HG03097 (cell line): ENCODE measurements at regions not wholly inside any gene's neighbourhood (a gene's known extent, or its start where the extent isn't known, plus 50 kb on each side); places are given as distances from the start of the nearest gene placed in this dataset.
"Not testable (repeated sequence)": the region's sequence is repeated elsewhere in the genome, so short reads cannot be mapped to it uniquely, and the experiment has no call there.

Source experiments
- ATAC-seq: cut with Tn5 transposase; IDR thresholded peaks from one replicate; pipeline ENCODE4 v1.9.1; 2021; ENCODE audit not compliant: unreplicated experiment, low FRiP score

- ATAC-seq = no peak
Observed at GRCh38 chr13:76668716-76669115, 217.5 kb downstream of the KCTD12 start.

GRCh38 chr13:76668141-76668540, 218.1 kb downstream of the KCTD12 start:
- no peak for ATAC-seq

DNA sequence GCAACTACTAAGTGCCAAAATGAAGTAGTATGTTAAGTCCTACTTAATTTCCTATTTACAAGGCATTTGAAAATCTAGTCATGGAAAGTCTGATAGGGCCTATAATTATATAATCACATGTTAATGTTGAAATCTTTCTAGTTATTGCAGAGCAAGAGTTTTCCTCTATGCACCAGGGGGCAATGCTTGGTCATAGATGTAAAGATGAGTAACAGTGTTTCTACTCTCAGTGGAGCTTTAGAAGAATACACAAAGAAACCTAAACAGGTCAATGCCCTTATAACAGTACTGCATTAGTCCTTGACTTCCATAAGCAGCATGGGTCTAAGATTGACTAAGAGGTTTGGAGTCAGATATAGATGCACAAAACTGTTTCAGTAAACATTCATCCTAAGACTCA, 218.7 kb downstream of the KCTD12 start:
- no peak for ATAC-seq

DNA sequence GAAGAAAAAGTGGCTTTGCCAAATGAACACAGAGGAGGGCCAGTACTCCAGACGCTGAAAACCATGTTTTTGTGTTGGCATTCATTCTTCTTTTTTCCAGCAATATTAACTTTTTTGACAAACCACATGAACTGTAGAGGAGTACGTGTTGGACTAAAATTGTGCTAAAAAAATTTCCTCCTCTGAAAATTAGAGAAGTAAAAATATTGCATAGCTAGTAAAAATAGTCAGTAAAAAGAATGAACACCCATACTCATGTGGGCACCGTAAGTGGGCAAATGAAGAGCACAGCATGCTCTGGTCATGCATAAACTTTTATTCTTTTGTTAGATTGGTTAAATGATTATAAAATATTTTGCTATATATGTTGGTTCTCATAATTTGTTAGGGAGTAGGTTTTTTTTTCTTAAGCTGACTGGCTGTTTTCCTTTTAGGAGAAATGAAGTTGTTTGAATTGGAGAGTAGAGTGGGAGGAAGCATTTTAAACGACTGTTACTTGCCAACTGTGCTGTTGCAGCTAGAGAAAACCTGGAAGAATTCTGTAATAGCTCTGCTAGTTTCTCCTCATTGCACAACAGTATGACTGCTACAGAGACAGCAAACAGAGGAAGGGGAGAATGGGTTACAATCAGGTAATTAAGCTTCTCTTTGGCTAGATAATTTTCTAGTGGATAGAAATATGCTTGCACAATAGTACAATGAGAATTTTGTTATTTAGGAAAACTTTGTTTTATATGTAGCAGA, 222.4 kb downstream of the KCTD12 start:
- no peak for ATAC-seq

DNA sequence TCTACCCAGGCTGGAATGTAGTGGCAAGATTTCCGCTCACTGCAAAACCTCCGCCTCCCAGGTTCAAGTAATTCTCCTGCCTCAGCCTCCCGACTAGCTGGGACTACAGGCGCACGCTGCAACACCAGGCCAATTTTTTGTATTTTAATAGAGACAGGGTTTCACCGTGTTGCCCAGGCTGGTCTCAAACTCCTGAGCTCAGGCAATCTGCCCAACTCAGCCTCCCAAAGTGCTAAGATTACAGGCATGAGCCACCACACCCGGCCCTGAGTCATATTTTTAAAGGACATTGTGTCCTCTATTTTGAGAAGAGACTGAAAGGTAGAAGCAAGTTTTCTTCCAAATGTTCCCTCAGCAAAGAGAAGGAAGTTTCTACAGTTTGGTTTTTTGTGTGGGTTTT, 227.1 kb downstream of the KCTD12 start:
- not testable (repeated sequence) for ATAC-seq

GRCh38 chr13:76656500-76656899, 229.7 kb downstream of the KCTD12 start:
- ATAC-seq = no peak

GRCh38 chr13:76656056-76656455, 230.1 kb downstream of the KCTD12 start:
- no peak for ATAC-seq

DNA sequence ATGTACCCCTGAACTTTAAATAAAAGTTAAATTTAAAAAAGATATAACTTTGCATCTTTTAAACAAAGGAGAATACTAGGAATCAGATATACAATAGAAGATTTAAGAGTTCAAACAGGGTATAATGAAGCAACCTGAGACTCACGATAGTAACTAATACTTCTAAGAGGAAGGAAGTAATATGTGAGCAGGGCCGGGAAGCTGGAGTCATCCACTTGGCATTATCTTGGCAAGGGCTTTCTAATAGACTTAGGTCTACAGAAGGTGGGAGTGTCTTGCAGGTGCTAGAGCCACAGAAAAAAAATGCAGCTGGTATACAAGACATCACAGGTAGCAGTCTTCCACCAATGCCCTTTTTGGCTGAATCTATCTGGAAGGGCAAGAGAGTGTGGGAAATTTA, 231.9 kb downstream of the KCTD12 start:
- no peak for ATAC-seq

DNA sequence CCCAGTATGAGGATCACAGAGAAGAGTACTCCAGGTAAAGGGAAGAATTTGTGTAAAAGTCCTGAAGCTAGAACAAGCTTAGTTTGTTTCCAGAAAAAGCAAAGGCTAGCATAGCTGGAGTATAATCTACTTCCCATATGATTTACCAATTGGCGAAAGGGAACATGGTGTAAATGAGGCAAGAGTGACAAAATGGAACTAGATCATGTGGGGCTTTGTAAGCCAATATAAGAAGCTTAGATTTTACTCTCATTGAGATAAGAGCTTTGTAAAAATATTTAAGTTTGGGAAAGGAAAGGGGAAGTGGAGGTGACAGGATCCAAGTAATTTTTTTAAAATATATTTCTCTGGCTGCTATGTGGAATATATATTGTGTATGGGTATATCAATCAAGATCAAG, 234.9 kb downstream of the KCTD12 start:
- ATAC-seq = no peak

DNA sequence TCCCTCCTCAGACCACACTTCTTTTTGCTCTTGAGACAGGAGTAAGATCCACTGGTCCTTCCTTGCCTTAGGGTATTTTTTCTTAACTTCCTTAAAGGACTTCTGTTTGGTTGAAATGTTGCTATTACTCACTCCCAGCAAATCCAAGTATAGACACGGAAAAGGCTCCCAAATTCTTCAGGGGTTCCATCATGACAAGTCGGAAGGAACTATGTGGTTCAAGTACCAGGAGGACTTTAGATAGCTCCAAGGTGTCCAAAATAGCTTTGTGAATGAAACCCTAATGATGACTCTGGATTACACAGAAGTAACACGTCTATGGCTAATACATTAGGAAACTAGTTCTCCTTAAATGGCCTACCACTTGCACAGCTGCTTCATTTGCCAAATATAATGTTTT, 238.7 kb downstream of the KCTD12 start:
- ATAC-seq = no peak

DNA sequence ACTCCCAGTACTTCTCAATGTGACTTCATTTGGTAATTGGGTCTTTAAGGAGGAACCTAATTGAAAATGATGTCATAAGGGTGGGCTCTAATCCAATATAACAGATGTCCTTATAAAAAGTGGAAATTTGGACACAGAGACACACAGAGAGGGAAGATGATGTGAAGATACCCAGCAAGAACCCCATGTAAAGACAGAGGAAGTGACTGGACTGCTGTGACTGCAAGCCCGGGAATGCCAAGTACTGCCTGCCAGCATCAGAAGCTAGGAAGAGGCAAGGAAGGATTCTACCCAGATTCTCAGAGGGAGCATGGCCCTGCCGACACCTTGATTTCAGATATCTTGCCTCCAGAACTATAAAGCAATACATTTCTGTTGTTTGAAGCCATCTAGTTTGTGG, 239.3 kb downstream of the KCTD12 start:
- ATAC-seq = no peak

GRCh38 chr13:76645632-76646031, 240.6 kb downstream of the KCTD12 start:
- no peak for ATAC-seq

DNA sequence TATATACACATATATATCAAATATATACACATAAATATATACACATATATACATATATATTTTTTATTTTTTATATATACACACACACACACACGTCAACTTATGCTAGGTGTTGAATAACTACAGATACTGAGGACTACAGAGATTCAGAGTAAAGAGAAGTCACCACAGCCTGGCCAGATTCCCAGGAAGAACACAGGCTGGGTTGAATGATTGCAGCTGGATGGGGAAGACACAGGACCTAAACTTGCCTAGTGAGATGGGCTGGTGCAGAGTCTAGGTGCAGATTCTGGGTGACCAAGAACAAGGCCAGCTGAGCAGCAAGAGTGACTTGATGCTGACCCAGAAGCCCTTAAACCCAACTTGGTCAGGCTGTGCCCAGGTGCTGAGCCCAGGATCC, 241.3 kb downstream of the KCTD12 start:
- no peak for ATAC-seq

DNA sequence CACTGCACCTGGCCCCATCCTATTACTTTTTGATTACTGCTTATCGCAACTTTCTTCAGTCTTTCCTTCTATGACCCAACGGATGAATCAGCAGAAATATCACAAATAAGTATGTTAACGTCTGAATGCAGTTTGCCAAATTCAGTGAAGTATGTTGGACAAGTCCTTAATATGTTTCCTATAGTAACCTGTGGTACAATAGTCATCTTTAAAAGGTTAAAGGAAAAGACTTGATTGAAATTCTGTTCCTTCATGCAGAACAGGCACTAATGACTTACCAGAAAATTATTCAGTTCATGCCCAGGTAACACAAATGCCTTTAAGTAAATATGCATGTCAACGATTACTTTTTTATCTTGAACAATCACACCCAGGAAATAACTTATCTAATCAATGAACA, 242.6 kb downstream of the KCTD12 start:
- no peak for ATAC-seq

GRCh38 chr13:76641056-76641455, 245.1 kb downstream of the KCTD12 start:
- ATAC-seq = no peak

GRCh38 chr13:76638882-76639281, 247.3 kb downstream of the KCTD12 start:
- ATAC-seq = no peak

- no peak for ATAC-seq
Observed at GRCh38 chr13:76638181-76638580, 248.0 kb downstream of the KCTD12 start.

DNA sequence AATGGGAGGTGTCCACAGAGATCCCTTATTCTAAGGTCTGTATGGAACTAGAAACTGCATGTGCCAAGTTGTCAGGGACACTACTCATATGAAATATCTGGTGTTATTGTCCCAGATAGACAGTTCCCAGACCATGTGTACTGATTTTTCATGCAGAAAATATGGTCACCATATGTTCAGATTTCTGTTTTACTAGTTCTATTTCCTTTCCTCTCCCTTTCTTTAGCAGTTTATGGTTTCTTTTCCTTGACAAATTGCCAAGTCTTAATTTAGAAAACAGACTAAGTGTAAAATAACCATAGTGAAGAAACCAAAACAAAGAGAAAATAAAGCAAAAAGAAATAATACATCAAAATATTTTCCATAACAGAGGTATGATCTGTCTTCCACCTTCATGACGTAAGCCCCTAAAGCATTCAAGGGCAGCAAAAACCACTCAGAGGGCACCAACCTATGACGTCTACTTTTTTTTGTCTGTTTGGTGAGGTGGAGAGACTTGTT, 248.5 kb downstream of the KCTD12 start:
- ATAC-seq = no peak

DNA sequence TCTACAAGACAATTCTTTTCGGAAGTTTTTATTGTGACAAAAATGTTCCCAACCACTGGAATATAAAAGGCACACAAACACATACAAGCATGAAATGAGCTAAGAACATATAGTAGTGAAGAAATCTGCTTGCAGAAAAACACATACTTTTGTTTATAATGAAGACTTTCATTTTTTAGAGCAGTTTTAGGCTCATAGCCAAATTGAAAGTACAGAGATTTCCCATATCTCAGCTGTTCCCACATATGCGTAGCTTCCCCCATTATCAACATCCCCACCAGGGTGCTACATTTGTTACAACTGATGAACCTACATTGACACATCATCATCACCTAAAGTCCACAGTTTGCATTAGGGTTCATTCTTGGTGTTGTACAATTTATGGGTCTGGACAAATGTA, 249.4 kb downstream of the KCTD12 start:
- no peak for ATAC-seq

- ATAC-seq = no peak
Observed at GRCh38 chr13:76635232-76636230, 250.7 kb downstream of the KCTD12 start.

DNA sequence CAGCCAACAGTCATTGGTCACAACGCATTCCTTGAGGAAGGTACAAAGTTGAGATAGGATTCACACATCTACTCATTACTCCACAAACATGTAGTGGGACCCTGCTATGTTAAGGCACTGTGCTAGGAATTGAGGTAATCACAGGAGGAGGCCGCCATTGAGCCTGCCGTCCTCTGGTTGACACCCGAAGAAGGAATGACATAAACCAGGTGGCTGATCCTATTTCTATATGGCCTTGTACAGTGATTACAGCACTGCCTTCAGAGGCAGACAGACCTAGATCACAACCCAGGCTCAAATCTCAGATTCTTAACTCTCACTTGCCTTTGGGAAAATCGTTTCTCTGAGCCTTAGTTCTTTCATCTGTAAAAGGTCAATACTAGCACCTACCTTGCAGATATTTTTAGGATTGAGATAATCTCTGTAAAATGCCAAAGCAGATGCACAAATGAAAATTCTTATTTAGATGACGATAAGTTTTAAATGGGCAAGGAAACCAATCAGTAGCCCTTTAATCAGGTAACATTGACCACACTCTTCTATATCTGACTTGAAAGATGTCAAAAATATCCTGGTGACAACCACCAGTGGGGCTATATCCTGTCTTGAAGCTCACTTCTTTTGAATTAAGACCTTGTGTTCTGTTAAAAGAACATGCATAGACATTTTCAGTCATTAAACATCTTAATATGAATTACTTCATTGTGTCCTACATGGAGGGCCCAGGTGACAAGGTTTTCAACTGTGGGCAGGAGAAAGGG, 251.6 kb downstream of the KCTD12 start:
- no peak for ATAC-seq
